ENCODE measurements at regions not wholly inside any gene's neighbourhood (a gene's known extent, or its start where the extent isn't known, plus 50 kb on each side); places are given as distances from the start of the nearest gene placed in this dataset.
"Not testable (repeated sequence)": the region's sequence is repeated elsewhere in the genome, so short reads cannot be mapped to it uniquely, and the experiment has no call there.

DNA sequence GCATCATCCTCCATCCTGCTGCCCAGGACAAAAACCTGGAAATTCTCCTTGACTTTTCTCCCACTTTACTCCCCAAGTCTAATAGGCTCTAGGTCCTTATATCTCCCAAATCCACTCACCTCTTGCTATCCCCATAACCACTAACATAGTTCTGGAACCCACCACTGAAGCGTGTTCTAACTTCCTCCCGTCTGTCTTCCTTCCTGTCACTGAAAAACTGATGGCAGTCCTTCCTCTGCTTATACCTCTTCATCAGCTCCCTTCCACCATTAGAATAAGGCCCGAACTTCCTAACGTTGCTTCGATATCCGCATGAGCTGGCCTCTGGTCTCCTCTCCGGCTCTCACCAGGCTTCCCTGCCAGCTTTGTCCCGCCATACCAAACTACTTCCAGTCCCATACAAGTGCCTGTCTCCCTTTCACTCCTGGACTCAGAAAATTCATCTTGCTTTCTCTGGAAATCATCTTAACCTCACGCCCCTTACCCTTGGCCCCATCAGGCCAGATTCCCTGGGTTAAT, 63.0 kb upstream of the BCL2L14 start:
- no peaks in the 10 kb centered on the region for H3K36me3 ChIP-seq (ENCODE audit: insufficient read depth, low read length)
- H3K4me1 ChIP-seq (ENCODE audit: control insufficient read depth, insufficient read depth, low read length) = peaks cover 7% of the 10 kb centered on the region
- H3K27me3 ChIP-seq (ENCODE audit: control insufficient read depth, insufficient read depth, low read length) = peaks cover 4% of the 10 kb centered on the region
- no peak overlapping the region for H3K4me3 ChIP-seq (ENCODE audit: low read length)
- no peak overlapping the region for H3K9ac ChIP-seq (ENCODE audit: low read depth, low read length)
- no peak overlapping the region for H3K4me2 ChIP-seq (ENCODE audit: low read length)
- H3K9me3 ChIP-seq (replicated peaks; ENCODE audit: low read length) = no peaks in the 10 kb centered on the region

GRCh38 chr12:12008232-12008850, 62.4 kb upstream of the BCL2L14 start:
- no peak overlapping the region for H3K9ac ChIP-seq (ENCODE audit: low read depth, low read length)
- H3K4me1 ChIP-seq (ENCODE audit: control insufficient read depth, insufficient read depth, low read length) = peaks cover 7% of the 10 kb centered on the region
- no peak overlapping the region for H3K4me3 ChIP-seq (ENCODE audit: low read length)
- H3K36me3 ChIP-seq (ENCODE audit: insufficient read depth, low read length) = no peaks in the 10 kb centered on the region
- no peaks in the 10 kb centered on the region for H3K27me3 ChIP-seq (ENCODE audit: control insufficient read depth, insufficient read depth, low read length)
- no peak overlapping the region for H3K4me2 ChIP-seq (ENCODE audit: low read length)
- H3K9me3 ChIP-seq (replicated peaks; ENCODE audit: low read length) = no peaks in the 10 kb centered on the region

GRCh38 chr12:12008931-12009611, 61.7 kb upstream of the BCL2L14 start:
- Histone ChIP-seq H3K4me2 (ENCODE audit: low read length) (no peak overlapping the region), H3K4me3 (ENCODE audit: low read length) (no peak overlapping the region), H3K4me1 (ENCODE audit: control insufficient read depth, insufficient read depth, low read length) (peaks cover 7% of the 10 kb centered on the region), H3K9me3 (replicated peaks; ENCODE audit: low read length) (no peaks in the 10 kb centered on the region), H3K27me3 (ENCODE audit: control insufficient read depth, insufficient read depth, low read length) (no peaks in the 10 kb centered on the region), H3K9ac (ENCODE audit: low read depth, low read length) (no peak overlapping the region), H3K36me3 (ENCODE audit: insufficient read depth, low read length) (no peaks in the 10 kb centered on the region)

DNA sequence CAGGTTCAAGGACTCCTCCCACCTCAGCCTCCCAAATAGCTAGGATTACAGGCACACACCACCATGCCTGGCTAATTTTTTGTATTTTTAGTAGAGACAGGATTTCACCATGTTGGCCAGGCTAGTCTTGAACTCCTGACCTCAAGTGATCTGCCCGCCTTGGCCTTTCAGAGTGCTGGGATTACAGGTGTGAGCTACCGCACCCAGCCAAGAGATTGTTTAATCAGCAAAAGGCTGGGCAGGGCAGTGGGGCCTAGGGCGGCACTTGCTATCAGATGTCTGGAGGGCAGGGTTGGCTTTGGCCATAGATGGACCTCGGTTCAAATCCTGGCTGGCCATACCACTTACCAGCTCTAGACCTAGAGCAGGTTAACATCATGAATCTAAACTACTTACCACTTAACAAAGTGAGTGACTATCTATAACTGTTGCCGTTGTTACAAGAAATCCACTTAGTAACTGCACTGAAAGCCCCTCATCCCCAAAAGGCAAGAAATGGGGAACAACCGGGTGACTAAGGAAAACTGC, 60.9 kb upstream of the BCL2L14 start:
- H3K4me3 ChIP-seq (ENCODE audit: low read length); H3K9ac ChIP-seq (ENCODE audit: low read depth, low read length); H3K36me3 ChIP-seq (ENCODE audit: insufficient read depth, low read length); H3K4me1 ChIP-seq (ENCODE audit: control insufficient read depth, insufficient read depth, low read length); H3K27me3 ChIP-seq (ENCODE audit: control insufficient read depth, insufficient read depth, low read length); H3K4me2 ChIP-seq (ENCODE audit: low read length); H3K9me3 ChIP-seq (replicated peaks; ENCODE audit: low read length): not testable (repeated sequence)

DNA sequence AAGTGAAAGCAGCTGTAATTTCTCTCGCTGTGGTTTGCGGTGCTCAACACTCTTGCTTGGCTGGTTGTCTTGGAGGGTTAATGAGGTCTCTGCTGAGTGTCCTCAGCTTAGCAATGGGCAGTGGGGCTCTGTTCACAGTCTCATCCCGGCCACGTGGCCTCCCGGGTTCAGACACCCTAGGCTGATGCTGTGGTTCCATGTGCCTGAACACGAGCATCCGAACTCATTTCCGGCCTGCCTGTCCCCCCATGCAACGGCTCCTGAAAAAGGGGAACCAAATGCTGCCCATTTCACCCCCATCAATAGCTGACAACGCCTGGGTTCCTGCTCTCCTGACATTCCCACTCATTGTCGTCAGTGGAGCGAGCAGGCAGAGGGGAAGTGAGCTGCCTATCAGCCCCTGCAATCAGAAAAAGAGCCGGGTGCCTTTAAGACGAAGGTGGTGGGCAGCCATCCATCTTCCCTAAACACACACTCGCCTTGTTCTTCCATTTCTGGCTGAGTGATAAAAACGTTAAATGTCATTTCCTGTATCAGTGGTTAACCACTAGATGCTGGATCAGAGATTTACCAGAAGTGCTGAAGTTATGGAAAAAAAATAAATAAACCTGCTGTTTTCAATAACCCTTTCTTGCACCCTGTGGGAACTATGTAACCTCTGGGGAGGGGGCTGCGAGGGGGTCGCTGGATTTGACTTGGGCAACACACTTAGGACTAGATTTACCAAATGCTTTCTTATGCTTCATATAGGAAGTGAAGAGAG, 60.3 kb upstream of the BCL2L14 start:
- Histone ChIP-seq H3K36me3 (ENCODE audit: insufficient read depth, low read length) (no peaks in the 10 kb centered on the region), H3K4me1 (ENCODE audit: control insufficient read depth, insufficient read depth, low read length) (peaks cover 7% of the 10 kb centered on the region), H3K9ac (ENCODE audit: low read depth, low read length) (no peak overlapping the region)

DNA sequence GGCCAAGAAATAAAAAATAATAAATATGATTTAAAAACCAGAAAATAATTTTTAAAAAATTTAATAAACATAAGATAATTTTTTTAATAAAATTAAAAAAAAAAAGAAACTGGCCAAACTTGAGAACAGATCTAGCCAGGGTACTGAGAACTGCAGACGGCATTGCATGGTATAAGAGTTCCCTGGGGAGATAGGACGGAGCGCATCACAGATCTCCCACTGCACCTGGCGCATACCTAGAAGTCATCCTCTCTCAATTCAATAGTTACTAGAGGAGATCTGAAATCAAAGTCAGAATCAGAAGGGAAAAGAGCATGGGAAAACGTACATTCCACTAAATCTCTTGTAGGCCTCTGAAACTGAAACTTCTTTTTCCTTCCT, 58.9 kb upstream of the BCL2L14 start:
- no peak overlapping the region for H3K4me3 ChIP-seq (ENCODE audit: low read length)
- H3K4me2 ChIP-seq (ENCODE audit: low read length) = no peak overlapping the region
- H3K9me3 ChIP-seq (replicated peaks; ENCODE audit: low read length) = no peaks in the 10 kb centered on the region
- peaks cover 4% of the 10 kb centered on the region for H3K27me3 ChIP-seq (ENCODE audit: control insufficient read depth, insufficient read depth, low read length)
- no peaks in the 10 kb centered on the region for H3K36me3 ChIP-seq (ENCODE audit: insufficient read depth, low read length)
- no peak overlapping the region for H3K9ac ChIP-seq (ENCODE audit: low read depth, low read length)
- H3K4me1 ChIP-seq (ENCODE audit: control insufficient read depth, insufficient read depth, low read length) = peaks cover 7% of the 10 kb centered on the region

More for the DNA sequence above, 60.3 kb upstream of the BCL2L14 start:
- Histone ChIP-seq H3K27me3 (ENCODE audit: control insufficient read depth, insufficient read depth, low read length) (peaks cover 4% of the 10 kb centered on the region), H3K4me2 (ENCODE audit: low read length) (no peak overlapping the region), H3K9me3 (replicated peaks; ENCODE audit: low read length) (no peaks in the 10 kb centered on the region), H3K4me3 (ENCODE audit: low read length) (no peak overlapping the region)

DNA sequence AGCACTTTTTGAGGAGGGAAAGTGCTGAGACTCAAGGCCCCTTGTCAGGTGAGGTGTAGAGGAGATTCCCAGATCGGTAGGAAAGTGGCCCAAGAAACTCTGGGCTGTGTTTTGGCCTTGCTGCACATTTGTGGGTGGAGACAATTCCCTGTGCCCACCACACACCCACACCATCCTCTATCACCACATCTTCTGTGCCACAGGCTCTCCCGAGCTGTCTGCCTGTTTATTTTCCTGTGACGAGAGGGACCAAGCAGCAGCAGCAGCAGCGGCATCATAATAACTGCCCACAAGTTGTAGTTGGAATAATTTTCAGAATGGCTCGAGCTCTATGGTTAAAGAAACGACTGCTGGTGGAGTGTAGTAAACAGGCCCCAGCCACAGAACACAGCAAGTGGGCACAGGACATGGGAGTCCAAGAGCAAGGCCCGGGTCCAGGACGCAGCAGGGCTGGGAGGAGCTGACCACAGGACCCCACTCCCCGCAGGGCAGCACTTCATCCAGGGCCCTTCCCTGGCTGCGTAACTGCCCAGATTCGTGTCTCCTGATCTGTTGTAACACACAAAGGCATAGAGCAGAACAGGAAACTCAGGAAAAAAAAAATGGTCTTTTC, 55.6 kb upstream of the BCL2L14 start:
- Histone ChIP-seq H3K4me2 (ENCODE audit: low read length) (no peak overlapping the region), H3K4me3 (ENCODE audit: low read length) (no peak overlapping the region), H3K9me3 (replicated peaks; ENCODE audit: low read length) (no peaks in the 10 kb centered on the region), H3K36me3 (ENCODE audit: insufficient read depth, low read length) (no peaks in the 10 kb centered on the region), H3K9ac (ENCODE audit: low read depth, low read length) (no peak overlapping the region), H3K4me1 (ENCODE audit: control insufficient read depth, insufficient read depth, low read length) (peaks cover 4% of the 10 kb centered on the region), H3K27me3 (ENCODE audit: control insufficient read depth, insufficient read depth, low read length) (peaks cover 12% of the 10 kb centered on the region)

DNA sequence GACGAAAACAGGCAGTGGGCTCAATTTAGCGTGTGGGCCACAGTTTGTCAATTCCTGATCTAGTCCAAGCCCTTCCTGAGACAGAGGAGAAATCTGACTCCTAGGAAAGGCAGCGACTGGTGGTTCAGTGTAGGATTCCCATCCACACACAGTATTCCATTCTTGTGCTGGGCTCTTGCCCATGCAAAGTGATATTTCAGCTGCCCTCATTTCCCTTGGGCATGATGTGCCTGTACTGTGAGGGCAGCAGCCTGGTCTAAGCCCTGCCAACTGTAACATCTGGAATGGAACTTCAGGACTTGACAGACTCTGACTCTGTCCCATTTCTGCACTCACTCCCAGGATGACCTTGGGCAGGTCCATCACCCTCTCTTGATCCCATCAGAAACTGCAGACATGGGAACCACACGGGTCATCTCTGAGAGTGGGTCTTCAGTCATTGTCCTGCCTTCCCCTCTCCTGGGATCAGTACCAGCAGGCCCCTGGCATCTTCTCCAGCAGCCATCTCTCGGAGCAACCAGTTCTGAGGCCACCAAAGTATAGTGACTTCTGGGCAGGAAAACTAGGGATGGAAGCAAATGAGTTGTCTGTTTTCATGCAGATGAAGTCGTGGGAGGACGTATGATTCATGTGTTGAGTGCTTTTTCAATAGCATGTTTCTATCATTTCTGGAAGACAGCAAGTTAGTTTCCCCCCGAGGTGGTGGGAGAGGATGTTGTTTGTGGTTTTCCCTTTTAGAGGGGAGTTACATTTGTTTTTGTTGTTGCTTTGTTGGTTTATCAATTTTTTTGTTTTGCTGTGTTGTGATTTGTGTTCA, 54.2 kb upstream of the BCL2L14 start:
- H3K4me3 ChIP-seq (ENCODE audit: low read length) = no peak overlapping the region
- H3K9me3 ChIP-seq (replicated peaks; ENCODE audit: low read length) = no peaks in the 10 kb centered on the region
- H3K4me1 ChIP-seq (ENCODE audit: control insufficient read depth, insufficient read depth, low read length) = no peaks in the 10 kb centered on the region
- H3K36me3 ChIP-seq (ENCODE audit: insufficient read depth, low read length) = no peaks in the 10 kb centered on the region
- no peak overlapping the region for H3K4me2 ChIP-seq (ENCODE audit: low read length)
- peaks cover 17% of the 10 kb centered on the region for H3K27me3 ChIP-seq (ENCODE audit: control insufficient read depth, insufficient read depth, low read length)
- H3K9ac ChIP-seq (ENCODE audit: low read depth, low read length) = no peak overlapping the region

GRCh38 chr12:12017135-12017581, 53.6 kb upstream of the BCL2L14 start:
- no peaks in the 10 kb centered on the region for H3K9me3 ChIP-seq (replicated peaks; ENCODE audit: low read length)
- no peak overlapping the region for H3K4me3 ChIP-seq (ENCODE audit: low read length)
- H3K9ac ChIP-seq (ENCODE audit: low read depth, low read length) = no peak overlapping the region
- peaks cover 17% of the 10 kb centered on the region for H3K27me3 ChIP-seq (ENCODE audit: control insufficient read depth, insufficient read depth, low read length)
- no peaks in the 10 kb centered on the region for H3K4me1 ChIP-seq (ENCODE audit: control insufficient read depth, insufficient read depth, low read length)
- no peaks in the 10 kb centered on the region for H3K36me3 ChIP-seq (ENCODE audit: insufficient read depth, low read length)
- no peak overlapping the region for H3K4me2 ChIP-seq (ENCODE audit: low read length)

DNA sequence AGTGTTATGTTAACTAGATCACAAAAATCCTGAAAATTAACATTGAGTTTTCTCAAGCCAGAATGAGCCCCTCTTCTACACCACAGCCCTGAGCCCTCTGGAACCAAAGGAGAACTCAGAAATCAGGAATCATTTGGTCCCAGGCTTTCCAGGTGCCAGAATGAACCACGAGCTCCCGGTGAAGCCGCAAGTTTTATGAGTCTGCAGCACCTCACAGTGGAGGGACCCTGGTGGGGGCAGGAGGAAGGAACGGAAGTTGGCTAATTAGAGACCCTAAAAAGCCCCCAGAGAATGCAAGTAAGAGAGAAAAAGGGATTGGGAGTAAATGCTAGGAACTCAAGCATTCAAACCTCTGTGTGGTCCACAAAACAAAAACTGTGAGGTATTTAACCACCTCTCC, 52.9 kb upstream of the BCL2L14 start:
- H3K9ac ChIP-seq (ENCODE audit: low read depth, low read length) = no peak overlapping the region
- H3K4me3 ChIP-seq (ENCODE audit: low read length) = no peak overlapping the region
- H3K27me3 ChIP-seq (ENCODE audit: control insufficient read depth, insufficient read depth, low read length) = peaks cover 17% of the 10 kb centered on the region
- no peaks in the 10 kb centered on the region for H3K4me1 ChIP-seq (ENCODE audit: control insufficient read depth, insufficient read depth, low read length)
- no peaks in the 10 kb centered on the region for H3K36me3 ChIP-seq (ENCODE audit: insufficient read depth, low read length)
- H3K4me2 ChIP-seq (ENCODE audit: low read length) = no peak overlapping the region
- no peaks in the 10 kb centered on the region for H3K9me3 ChIP-seq (replicated peaks; ENCODE audit: low read length)

Measured in skeletal muscle satellite cell (primary cell).